ENCODE measurements at regions not wholly inside any gene's neighbourhood (a gene's known extent, or its start where the extent isn't known, plus 50 kb on each side); places are given as distances from the start of the nearest gene placed in this dataset.

DNA sequence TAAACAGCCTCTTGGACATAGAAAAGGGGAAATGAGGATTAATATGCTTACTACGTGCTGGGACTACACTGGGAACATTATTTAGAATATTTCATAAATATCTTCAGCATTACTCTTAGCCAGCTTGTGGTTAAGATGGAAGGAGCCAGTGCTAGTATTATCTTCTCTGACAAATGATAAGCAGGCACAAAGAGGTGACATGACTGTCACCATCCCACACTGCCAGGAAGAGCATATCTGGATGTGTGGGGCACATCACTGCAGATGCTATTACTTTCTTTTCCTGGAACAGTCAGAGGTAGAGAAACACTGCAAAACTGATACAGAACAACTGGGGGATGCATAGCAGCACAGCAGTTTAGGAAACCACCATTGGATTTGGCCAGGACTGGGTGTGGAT is 281.0 kb upstream of the TNC start:
- no peak for DNase-seq (ENCODE audit: low read depth)
- no peak overlapping the region for H3K4me3 ChIP-seq (ENCODE audit: low read depth, low read length)
- TF ChIP-seq, protein P1, sequence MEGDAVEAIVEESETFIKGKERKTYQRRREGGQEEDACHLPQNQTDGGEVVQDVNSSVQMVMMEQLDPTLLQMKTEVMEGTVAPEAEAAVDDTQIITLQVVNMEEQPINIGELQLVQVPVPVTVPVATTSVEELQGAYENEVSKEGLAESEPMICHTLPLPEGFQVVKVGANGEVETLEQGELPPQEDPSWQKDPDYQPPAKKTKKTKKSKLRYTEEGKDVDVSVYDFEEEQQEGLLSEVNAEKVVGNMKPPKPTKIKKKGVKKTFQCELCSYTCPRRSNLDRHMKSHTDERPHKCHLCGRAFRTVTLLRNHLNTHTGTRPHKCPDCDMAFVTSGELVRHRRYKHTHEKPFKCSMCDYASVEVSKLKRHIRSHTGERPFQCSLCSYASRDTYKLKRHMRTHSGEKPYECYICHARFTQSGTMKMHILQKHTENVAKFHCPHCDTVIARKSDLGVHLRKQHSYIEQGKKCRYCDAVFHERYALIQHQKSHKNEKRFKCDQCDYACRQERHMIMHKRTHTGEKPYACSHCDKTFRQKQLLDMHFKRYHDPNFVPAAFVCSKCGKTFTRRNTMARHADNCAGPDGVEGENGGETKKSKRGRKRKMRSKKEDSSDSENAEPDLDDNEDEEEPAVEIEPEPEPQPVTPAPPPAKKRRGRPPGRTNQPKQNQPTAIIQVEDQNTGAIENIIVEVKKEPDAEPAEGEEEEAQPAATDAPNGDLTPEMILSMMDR (IDR thresholded peaks at IDR 0.05; ENCODE audit: insufficient read depth, low read depth, low read length), result no peak

DNA sequence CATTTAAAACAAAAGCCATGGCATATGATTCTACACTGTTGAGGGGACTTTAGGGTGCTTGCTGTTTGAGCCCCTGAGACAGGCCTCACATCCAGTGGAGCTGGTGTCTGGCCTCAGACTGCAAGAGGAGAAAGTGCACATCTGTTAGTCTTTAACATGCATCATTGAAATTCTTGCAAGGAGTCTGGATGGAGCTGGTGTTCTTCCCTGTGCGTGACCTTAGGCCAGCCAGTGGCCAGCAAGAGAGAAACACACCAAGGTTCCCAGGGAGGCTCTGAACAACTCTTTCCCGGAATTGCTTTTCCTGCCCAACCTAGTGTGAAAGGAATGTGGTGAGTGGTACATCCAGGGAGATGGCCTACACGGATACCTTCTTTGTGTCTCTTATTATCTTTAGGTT is 282.8 kb upstream of the TNC start:
- no peak overlapping the region for H3K4me3 ChIP-seq (ENCODE audit: low read depth, low read length)
- DNase-seq (ENCODE audit: low read depth), result peak; percentile 84
- TF ChIP-seq, protein P1 (IDR thresholded peaks at IDR 0.05; ENCODE audit: insufficient read depth, low read depth, low read length), result no peak

DNA sequence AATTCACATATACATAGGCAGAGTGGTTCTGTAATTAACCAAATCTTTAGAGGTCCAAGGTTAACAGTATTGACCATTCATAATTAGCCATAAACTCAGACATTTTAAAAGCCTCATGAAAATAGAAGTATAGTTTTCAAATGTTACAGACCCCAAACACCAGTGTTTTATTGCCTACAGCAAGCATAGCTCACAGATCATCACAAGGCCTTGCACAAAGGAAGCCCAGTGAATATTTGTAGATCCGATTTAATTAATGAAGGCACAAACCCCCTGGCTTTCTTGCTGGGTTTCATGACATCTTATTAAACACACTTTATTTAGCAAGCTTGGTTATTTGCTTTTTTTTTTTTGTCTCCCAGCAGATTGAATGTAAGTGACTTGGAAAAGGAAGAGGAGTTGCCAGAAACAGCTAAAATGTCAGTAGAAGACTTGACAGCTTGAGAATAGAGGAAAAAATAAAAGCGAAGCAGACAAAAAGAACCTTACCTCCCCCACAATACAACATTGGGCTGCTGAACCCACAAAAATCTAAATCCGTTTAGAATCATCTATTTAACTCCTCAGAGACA is 283.9 kb upstream of the TNC start:
- H3K4me3 ChIP-seq (ENCODE audit: low read depth, low read length), result no peak overlapping the region
- TF ChIP-seq, protein P1 (IDR thresholded peaks at IDR 0.05; ENCODE audit: insufficient read depth, low read depth, low read length), result no peak
- DNase-seq (ENCODE audit: low read depth), result peak; percentile 24

DNA sequence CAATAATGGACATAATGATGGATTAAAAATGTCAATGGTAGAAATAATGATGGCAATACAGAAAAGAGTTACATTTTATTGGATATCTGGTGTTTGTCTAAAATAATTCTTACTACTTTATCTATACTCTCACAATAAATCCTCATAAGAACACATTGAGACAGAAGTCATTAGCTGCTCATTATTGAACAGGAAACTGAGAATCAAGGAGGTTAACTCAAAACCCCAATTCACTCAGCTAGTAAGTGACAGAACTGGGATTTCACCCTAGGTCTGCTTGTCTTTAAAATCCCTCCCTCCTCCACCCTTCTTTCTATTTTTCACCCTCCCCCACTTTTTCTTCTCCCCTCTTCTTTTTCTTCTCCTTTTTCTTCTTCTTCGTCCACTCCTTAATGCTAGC is 285.8 kb upstream of the TNC start:
- TF ChIP-seq, protein P1 (IDR thresholded peaks at IDR 0.05; ENCODE audit: insufficient read depth, low read depth, low read length), result no peak
- no peak for DNase-seq (ENCODE audit: low read depth)
- no peak overlapping the region for H3K4me3 ChIP-seq (ENCODE audit: low read depth, low read length)

DNA sequence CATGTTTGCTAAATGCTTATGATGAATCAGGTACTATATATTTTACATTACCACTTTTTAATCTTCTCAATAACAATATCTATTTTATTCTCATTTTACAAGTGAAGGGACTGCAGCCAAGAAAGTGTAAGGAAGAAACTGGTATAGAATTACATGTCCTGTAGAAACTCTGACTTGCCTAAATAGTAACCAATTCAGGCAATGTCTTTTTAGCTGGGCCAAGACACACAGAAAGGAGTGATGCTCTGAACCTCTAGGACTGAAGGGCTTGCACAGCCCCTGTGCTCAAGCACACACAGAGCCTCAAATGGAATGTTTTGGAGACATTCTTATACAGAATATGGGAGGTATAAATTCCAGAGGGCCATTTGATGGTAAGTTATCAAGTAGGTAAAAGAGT is 286.4 kb upstream of the TNC start:
- no peak overlapping the region for H3K4me3 ChIP-seq (ENCODE audit: low read depth, low read length)
- DNase-seq (ENCODE audit: low read depth), result no peak
- TF ChIP-seq, protein P1 (IDR thresholded peaks at IDR 0.05; ENCODE audit: insufficient read depth, low read depth, low read length), result no peak

DNA sequence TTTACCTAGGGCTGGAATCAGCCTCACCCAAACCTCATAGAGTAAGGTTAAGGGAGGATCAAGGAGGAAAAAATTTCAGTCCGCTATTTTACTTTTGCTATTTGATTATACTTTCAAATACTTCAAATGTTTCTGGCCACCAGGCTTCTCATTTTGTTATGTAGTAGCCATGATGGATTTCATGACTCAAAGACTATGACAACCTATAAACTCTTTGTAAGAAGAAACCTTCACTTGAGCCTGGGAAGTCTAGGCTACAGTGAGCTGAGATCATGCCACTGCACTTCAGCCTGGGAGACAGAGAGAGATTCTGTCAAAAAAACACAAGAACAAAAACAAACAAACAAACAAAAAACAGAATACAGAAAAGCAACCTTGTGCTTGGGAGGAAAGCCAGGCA is 293.6 kb upstream of the TNC start:
- DNase-seq (ENCODE audit: low read depth), result no peak
- no peak overlapping the region for H3K4me3 ChIP-seq (ENCODE audit: low read depth, low read length)
- TF ChIP-seq, protein P1 (IDR thresholded peaks at IDR 0.05; ENCODE audit: insufficient read depth, low read depth, low read length), result no peak

DNA sequence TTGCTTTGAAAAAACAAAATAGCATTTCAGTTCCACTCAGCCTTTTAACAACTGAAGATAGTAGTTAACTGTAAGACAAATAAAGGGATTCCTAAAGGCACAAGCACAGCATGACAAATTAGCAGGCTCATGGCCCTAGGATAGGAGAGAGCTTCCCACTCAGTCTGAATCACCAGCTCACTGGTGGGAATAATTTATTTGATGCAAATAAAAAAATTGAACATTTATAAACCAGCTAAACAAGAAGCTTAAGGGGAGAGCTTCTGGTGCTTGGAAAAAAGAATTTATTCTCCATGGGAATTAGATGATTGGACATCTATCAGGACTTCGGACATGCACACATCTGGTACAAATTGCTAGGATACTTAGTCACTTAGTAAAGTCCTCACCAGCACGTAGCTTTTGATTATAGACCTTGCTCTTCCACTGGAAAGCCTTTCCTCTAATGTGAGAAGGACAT is 294.1 kb upstream of the TNC start:
- H3K4me3 ChIP-seq (ENCODE audit: low read depth, low read length), result no peak overlapping the region
- TF ChIP-seq, protein P1 (IDR thresholded peaks at IDR 0.05; ENCODE audit: insufficient read depth, low read depth, low read length), result no peak
- peak; percentile 17 for DNase-seq (ENCODE audit: low read depth)
